PFSK-1 (cell line): ENCODE measurements at regions not wholly inside any gene's neighbourhood (a gene's known extent, or its start where the extent isn't known, plus 50 kb on each side); places are given as distances from the start of the nearest gene placed in this dataset.

ENCODE experiments used
- FOXP2 ChIP-seq: optimal IDR thresholded peaks from 2 replicates; pipeline ENCODE3; 2011; ENCODE audit warnings: borderline replicate concordance, control low read depth, inconsistent platforms; ENCODE audit not compliant: insufficient read depth; ENCODE audit errors: extremely low read length, extremely low read depth
- POLR2AphosphoS5 ChIP-seq: IDR thresholded peaks from 2 replicates; pipeline ENCODE4 v1.6.1; 2012; ENCODE audit warnings: low read depth, mild to moderate bottlenecking, control low read depth, low read length, moderate library complexity
- SIN3A ChIP-seq: IDR thresholded peaks from 2 replicates; pipeline ENCODE4 v1.6.1; 2012; ENCODE audit warnings: mild to moderate bottlenecking, low read length, moderate library complexity, borderline replicate concordance; ENCODE audit not compliant: insufficient read depth
- TAF1 ChIP-seq: IDR thresholded peaks from 2 replicates; pipeline ENCODE4 v1.6.1; 2012; ENCODE audit warnings: low read length, control low read depth, borderline replicate concordance; ENCODE audit not compliant: insufficient read depth
- TF ChIP-seq, protein P1 (sequence below), 2 experiments: IDR thresholded peaks; 2 replicates each; pipeline versions ENCODE4 v1.6.1 to v1.8.0; 2011 to 2012; ENCODE audit warnings: low read depth in 2 of 2, low read length in 2 of 2, control low read depth in 1 of 2, inconsistent platforms in 1 of 2, mild to moderate bottlenecking in 1 of 2, moderate library complexity in 1 of 2; ENCODE audit not compliant: insufficient read depth in 1 of 2

- no peak for TF ChIP-seq POLR2AphosphoS5
- TF ChIP-seq TAF1: no peak
- TF ChIP-seq, protein P1, sequence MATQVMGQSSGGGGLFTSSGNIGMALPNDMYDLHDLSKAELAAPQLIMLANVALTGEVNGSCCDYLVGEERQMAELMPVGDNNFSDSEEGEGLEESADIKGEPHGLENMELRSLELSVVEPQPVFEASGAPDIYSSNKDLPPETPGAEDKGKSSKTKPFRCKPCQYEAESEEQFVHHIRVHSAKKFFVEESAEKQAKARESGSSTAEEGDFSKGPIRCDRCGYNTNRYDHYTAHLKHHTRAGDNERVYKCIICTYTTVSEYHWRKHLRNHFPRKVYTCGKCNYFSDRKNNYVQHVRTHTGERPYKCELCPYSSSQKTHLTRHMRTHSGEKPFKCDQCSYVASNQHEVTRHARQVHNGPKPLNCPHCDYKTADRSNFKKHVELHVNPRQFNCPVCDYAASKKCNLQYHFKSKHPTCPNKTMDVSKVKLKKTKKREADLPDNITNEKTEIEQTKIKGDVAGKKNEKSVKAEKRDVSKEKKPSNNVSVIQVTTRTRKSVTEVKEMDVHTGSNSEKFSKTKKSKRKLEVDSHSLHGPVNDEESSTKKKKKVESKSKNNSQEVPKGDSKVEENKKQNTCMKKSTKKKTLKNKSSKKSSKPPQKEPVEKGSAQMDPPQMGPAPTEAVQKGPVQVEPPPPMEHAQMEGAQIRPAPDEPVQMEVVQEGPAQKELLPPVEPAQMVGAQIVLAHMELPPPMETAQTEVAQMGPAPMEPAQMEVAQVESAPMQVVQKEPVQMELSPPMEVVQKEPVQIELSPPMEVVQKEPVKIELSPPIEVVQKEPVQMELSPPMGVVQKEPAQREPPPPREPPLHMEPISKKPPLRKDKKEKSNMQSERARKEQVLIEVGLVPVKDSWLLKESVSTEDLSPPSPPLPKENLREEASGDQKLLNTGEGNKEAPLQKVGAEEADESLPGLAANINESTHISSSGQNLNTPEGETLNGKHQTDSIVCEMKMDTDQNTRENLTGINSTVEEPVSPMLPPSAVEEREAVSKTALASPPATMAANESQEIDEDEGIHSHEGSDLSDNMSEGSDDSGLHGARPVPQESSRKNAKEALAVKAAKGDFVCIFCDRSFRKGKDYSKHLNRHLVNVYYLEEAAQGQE (IDR thresholded peaks at IDR 0.05; ENCODE audit: insufficient read depth in 1 of 2, low read depth in 2 of 2, low read length in 2 of 2): no peak
- TF ChIP-seq SIN3A: no peak
- TF ChIP-seq FOXP2: no peak
Measured at GRCh38 chr12:115846516-115846915, 431.0 kb downstream of the MED13L start.
